ENCODE measurements at regions not wholly inside any gene's neighbourhood (a gene's known extent, or its start where the extent isn't known, plus 50 kb on each side); places are given as distances from the start of the nearest gene placed in this dataset.
"Not testable (repeated sequence)": the region's sequence is repeated elsewhere in the genome, so short reads cannot be mapped to it uniquely, and the experiment has no call there.

DNA sequence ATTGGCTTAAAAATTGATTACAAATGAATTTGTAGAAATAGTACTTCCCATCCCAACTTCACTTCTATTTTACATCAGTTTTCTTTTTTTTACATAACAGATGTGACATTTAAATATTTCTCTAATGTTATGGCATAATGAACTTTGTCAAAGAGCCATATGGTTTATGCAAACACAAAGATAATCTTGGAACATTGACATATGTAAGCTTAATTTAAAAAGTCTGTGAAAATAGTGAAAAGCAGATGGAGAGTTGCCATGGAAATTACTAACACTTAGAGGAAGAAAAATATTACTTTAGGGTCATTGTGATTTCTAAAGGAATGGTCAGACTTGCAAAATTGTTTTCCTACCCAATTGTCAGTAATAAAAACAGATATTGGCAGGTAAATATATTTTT lies 232.4 kb downstream of the AEBP2 start:
- no peak for DNase-seq

DNA sequence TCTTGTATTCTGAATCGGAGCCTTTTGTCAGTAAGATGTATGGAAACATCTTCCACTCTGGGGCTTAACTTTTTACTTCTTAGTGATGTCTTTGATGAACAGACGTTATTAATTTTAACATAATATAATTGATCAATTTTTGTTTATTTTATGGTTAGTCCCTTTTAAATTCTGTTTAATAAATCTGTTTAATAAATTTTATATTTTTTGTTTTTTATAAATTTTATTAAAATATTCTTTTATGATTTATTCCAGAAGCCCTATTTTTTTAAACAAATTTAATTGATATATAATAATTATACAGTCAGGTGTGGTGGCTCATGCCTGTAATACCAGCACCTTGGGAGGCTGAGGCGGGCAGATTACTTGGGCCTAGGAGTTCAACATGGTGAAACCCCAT lies 235.1 kb downstream of the AEBP2 start:
- no peak for DNase-seq

DNA sequence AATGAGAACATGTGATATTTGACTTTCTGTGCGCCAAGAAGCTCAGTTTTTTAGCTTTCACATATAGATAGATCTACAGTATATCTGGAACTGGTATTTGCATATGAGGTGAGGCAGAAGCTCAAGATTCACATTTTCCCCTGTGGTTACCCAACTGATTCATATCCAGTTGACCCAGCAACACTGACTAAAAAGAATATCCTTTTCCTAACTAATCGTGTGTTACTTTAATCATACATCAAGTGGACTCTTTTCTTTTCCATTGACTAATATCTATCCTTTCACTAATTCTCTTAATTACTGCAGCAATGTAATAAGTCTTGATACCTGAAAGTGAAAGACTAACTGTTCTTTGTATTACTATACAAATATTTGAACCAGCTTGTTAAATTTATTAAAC lies 236.1 kb downstream of the AEBP2 start:
- DNase-seq: no peak

DNA sequence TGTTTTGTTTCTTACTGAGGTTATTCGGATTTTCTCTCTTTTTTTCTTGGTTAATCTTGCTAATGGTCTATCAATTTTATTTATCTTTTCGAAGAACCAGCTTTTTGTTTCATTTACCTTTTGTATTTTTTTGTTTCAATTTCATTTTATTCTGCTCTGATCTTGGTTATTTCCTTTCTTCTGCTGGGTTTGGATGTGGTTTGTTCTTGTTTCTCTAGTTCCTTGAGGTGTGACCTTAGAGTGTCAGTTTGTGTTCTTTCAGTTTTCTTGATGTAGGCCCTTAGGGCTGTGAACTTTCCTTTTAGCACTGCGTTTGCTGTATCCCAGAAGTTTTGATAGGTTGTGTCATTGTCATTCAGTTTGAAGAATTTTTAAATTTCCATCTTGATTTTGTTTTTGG lies 239.2 kb downstream of the AEBP2 start:
- not testable (repeated sequence) for DNase-seq

DNA sequence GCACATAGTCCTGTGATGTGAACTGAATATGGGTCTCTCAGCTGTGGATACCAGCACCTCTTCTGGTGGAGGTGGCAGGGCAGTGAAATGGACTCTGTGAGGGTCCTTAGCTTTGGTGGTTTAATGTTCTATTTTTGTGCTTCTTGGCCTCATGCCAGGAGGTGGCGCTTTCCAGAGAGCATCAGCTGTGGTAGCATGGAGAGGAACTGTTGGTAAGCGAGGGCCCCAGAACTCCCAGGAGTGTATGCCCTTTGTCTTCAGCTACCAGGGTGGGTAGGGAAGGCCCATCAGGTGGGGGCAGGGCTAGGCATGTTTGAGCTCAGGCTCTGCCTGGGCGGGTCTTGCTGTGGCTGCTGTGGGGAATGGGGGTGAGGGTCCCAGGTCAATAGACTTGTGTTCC lies 241.7 kb downstream of the AEBP2 start:
- DNase-seq: no peak

DNA sequence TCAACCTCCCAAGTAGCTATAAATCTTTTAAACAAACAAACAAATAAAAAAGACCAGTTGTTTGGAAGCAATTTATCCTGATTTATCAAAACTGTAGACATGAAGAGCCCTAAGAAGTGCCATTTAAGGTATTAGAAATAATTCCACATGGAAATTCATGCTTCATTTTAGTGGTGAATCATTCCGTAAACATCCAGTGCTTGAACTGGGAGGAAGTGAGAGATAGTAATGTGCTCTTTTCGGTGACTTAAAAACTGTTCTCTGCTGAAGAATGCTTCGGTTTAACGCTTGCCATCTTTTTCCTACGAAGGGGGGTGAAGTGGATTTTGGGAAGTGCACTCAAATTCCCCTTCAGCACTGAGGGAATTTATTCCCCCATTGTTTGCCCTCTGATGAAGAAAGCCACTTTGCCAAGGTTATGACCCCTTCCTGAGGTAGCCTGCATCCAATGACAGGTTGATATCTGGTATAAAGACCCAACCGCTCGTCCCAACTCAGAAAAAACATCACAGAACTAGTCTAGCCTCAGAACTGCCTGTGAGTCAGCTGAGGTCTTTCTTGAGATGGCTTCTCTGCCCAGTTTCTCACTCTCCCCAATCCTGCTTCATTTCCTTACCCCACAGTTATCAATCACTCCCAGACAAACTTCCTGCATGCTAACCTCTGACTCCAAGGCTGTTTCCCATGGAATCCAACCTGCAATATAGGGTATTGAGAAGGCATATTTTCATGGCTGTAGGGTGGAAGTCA lies 244.1 kb downstream of the AEBP2 start:
- no peak for DNase-seq

DNA sequence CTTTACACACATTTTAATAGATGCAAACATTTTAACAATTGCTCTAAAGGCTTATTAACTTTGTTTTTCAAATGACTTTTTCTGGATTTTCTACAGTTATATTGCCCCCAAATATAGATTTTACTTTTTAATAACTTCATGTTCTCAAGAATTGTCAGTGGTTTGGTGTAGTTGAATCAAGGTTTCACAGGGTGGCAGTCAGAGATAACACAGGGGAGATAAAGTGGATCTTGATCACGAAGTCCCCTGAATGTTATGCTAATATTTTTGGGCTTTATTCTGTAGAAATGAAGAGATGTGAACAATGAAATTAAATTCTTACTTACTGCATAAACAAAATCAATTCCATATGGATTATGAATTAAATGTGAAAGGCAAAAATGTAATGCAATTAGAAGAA lies 248.1 kb downstream of the AEBP2 start:
- no peak for DNase-seq

DNA sequence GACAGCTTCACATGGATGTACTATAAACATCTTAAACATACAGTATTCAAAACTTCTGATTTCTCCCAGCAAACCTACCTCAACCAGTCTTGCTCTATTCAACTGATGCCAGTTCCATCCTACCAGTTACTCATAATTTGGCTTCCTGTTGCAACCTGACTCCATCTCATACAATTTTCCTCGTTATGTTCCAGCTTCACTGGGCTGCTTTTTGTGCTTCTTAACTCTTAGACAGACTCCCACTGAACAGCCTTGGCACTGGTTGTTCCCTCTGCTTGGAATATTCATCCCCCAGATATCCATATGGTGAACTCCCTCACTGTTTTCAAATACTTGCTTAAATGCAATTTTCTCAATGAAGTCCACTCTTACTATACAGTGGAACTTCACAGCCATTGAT lies 249.2 kb downstream of the AEBP2 start:
- DNase-seq: no peak

DNA sequence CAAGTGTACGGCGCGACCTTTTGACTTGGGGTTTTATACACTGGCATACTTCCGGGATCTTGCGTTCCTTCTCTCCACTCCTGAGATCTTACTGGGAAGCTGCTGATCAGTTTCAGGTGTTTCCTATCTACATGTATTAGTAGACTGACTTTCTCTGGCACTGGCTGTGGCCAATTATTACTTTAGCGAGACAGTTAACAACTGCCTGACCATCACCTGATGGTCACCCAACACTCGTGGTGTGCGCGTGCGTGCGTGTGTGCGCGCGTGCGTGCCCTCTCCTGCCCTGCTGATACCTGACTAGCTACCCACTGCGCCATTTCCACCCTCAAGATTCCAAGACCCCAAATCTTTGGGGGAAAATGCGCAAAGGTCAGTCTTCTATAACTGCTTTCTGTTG lies 249.9 kb downstream of the AEBP2 start:
- no peak for DNase-seq

DNA sequence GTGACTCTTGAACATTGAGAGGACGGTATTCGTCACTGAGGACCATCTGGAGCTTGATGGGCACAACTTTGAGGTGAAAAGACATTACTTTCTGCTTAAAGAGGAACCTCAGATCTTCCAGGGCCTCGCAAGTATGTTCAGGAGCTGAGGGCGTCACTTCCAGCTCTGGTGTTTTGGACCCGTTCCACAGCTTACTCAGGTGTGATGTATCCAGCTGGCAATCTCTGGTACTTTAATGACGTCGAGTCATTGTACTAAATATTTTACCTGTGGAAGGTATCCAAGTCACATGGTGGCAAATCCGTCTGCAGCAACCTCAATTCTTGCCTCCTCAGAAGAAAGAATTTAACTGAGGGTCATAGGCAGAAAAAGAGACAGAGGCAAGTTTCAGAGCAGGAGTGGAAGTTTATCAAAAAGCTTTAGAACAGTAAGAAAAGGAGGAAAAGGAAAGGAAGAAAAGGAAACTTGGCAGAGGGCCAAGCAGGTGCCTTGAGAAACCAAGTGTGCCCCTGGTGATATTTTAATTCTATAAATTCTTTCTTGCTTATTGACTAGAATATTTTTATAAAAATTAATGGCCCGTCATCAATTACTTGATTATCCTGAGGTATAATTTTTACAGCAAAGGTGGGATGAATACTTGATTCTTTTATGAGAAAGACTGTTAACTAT lies 250.6 kb downstream of the AEBP2 start:
- DNase-seq: no peak

DNA sequence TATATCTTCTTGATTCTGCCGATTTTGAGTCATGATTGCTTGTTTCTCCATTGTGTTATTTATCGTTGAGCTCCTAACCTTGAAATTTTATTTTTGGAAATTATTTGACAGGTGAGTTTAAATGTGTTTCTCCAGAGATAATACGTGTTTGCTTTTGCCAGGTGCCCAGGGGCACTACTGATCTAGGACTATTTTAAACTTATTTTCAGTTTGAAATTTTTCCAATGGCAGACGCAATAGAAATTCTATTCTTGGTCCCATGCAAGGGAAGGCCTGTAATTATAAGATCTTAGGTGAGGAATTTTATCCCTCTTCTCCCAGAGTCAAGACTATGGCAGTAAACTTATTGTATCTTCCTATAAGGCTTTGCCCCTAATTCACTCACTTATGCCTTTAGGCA lies 252.8 kb downstream of the AEBP2 start:
- DNase-seq: no peak

DNA sequence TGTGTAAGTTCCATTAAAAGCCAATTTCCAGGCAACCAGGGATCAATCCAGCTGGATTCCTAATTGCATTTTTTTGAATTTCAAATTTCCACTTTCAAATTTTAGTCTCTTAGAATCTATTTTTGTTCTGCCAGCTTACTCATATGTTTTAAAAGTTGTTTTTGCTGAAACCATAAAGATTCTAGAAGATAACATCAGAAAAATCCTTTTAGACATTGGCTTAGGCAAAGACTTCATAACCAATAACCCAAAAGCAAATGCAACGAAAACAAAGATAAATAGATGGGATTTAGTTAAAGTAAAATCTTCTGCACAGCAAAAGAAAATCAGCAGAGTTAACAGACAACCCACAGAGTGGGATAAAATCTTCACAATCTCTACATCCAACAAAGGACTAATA lies 253.3 kb downstream of the AEBP2 start:
- no peak for DNase-seq

DNA sequence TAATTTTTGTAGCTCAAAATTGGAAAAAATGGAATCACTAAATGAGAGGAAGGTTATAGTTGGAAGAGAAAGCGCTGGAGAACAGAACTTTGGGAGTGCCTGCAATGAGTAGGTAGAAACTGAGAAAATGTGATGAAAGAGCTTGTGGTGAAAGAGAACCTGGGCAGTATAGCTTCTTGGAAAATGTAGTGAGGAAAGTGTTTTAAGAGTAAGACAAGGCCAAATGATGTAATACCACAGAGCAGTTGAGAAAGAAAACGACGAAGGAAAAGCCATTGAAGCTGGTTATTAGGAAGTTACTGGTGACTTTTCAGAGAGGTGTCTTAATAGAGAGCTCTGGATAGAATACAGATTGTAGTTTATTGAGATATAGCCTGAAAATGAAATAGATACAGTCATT lies 255.3 kb downstream of the AEBP2 start:
- DNase-seq: no peak

DNA sequence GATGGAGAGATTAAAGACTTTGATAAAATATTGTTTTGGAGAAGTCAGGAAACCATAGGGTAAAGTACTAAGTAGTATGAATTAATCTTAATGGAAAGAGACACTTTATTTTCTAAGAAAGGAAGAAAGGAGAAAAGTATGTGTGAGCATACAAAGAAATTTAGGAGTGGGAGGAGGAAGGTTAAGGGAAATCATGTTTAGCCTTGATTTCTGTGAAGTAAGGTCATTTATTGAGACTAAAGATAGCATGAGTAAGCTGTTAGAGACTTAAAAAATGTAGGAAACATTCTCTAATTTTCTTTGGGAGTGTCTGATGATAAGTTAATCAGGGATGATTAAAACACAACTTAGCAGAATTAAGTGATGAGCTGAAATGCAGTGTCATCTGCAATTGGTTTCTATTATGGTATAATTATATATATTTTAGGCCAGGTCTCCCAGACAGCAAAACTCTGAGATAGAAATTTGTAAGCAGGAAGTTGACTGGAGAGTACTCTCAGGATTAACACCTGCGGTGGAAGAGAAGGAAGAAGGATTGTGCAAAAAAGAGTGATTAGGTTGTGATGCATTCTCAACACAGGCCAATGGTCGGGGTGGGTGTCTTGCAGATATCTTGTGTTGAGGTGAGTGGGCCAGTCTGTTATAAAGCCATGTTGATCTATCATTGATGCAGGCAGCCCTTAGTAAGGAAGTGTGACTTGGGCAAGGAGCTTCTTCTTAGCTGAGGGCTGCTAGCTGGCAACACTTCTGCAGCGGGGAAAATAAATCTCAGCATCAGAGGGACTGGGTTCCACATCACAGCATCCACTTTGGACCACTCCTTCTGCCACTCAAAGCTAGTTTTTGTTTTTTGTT lies 256.2 kb downstream of the AEBP2 start:
- no peak for DNase-seq

DNA sequence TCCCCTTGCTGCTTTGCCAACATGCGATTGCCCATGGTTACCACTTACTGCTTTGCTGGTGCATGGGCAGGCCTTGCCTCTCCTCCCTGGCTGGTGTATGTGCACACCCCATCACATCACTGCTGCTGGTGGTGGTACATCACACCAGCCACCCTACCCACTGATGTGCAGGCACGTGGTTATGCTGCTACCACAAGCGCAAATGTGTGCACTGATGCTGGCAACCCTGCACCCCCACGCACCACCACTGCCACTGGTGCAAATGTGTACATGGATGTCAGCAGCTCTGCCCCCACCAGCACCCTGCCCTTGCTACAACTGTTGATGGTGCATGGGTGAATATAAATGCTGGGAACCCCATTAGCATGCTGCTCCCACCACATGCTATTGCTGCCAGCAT lies 261.7 kb downstream of the AEBP2 start:
- DNase-seq: no peak

DNA sequence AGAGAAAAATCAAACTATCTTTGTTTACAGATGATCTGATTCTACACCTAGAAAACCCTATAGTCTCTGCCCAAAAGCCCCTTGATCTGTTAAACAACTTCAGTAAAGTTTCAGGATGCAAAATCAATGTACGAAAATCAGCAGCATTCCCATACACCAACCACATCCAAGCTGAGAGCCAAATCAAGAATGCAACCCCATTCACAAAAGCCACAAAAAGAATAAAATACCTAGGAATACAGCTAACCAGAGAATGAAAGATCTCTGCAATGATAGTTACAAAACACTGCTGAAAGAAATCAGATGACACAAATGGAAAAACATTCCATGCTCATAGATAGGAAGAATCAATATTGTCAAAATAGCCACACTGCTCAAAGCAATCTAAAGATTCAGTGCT lies 265.7 kb downstream of the AEBP2 start:
- no peak for DNase-seq

DNA sequence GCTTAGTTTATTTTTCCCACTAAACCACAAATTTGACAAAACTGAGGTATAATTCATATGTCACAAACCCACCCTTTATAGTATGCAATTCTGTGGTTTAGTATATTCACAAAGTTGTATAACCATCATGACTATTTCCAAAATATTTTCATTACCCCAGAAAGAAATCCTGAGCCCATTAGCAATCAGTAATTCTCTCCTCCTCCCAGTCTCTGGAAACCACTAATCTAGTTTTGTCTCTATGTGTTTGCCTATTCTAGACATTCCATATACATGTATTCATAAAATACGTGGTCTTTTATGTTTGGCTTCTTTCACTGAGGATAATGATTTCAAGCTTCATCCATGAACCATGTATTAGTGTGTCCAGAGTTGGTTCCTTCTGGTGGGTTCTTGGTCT lies 267.6 kb downstream of the AEBP2 start:
- no peak for DNase-seq

DNA sequence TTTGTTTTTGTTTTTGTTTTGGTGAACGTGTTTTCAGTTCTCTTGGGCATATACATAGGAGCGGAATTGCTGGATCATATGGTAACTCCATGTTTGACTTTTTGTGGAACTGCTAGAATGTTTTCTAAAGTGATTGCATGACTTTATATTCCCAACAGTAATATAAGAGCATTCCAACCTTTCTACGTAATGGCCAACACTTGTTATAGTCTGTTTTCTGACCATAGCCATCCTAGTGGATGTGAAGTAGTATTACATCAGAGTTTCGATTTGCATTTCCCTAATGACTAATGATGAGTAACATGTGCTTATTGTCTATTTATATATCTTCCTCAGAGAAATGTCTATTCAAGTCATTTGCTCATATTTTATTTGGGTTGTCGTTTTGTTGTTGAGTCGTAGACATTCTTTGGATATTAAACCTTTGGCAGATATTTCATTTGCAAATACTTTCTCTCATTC lies 268.7 kb downstream of the AEBP2 start:
- DNase-seq: no peak

DNA sequence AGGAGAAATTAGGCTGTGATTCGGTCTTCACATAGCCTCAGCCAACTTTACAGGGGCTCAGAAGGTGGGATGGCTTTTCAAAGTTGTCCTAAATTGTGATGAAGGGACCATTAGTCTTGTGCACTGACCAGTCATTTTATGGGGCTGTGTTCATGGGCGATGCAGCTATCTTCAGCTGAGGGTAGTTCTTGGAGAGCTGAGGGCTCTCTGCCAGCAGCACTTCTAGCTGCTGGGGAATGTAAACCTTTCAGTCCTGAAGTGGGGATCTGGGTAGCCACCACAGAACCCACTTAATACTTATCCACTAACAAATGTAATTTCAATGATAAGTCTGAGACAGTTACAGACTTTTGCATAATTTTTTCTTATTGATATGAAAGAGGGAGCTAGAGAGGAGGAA lies 270.6 kb downstream of the AEBP2 start:
- DNase-seq: no peak

DNA sequence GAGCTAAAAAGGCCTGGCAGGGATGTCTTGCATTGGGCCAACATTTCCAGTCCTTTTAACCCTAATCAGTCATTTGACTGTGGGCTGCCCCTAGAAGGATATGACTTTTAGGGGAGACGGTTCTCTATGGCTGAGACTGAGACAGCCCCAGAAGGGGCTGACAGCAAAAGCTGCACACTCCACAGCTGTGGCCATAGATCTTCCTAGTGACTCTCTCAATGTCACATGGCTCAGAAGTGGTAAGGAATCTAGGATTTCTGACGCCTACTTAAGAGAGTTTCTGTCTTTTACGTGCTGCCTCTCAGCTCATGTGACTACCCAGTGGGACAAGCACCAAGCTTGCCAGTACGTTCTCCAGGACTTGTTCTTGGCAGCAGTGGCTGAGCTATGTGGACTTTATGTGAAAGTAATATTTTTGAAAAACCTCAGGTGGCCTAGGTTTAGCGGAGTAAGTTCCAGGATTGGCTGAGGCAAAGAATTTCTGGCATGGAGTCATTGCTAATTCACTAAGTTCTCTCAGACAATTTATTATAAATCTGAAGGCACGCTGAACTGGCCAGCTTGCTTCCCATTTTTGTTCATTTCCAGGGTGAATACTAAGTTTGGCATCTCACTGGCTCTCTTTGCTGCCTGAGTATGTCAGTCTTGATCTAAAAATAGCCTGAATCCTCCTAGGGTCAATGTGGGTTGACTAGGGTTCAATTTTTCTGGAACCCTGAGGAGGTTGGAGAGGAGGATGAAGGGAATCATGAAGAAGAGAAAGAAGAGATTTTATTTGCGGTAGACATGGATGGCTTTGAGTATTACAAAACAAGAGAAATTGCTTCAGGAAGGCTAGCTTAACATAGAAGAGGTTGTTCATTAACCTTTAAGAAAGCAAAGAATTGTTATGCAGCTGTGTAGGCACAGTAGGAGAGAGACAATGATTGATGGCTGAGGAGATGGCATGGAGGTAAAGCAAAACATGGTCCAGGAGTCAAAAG lies 271.8 kb downstream of the AEBP2 start:
- no peak for DNase-seq

DNA sequence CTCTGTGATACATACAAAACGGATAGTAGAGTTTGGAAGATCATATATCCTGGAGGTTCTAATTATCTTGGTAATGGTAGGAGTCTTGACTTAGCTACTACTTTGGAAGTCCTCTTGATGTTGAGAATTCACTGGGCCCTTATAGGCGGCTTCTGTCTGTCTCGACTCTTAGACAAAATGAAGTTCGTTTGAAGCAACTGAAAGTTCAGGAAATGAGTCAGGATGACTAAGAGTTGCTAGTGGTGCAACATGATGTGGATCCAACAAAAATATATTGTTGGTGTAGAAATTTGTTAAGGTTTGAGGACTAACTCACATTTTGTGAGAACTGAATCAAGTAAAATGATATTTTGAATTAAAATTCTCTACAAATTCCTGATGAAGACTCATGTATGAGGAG lies 272.7 kb downstream of the AEBP2 start:
- no peak for DNase-seq

DNA sequence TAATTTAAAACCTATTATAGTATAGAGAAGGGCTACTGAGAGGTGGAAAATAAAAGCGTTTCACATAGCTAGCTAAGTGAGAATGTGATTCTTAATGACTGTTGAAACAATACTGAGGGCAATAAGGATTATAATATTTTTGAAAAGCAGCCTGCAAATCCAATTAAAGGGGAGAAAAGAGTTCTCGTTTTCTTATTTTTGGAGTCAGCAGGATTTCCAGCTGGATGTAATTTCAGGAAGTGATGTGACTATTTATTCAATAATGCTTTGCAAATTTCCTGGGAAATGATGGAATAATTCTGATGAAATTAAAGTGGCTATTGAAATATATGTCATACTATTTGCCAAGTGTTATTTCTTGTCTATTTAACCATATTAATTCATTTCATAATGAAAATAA lies 279.1 kb downstream of the AEBP2 start:
- DNase-seq: no peak

DNA sequence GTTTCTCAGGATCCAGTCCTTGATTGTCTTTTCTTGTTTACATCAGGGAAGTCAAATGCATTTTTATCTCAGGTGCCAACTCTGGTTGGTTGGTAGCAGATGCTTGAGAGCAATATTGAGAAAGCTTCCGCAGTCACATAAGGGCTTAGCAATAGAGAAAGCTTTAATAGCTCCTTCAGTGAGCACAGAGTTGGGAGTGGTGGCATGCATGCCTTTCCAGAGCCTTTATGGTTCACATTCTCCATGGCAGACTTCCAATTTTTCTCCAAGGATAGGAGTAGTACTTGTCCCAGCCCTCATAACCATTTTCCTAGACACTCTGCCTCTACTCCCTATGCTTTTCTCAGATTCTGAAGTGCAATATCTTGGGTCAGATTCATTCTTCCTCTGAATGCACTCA lies 280.4 kb downstream of the AEBP2 start:
- no peak for DNase-seq

All from NCI-H187 treated with DMSO at 0.1 percent for 48 hours (cell line).